Keratinocyte (primary cell): ENCODE measurements at regions not wholly inside any gene's neighbourhood (a gene's known extent, or its start where the extent isn't known, plus 50 kb on each side); places are given as distances from the start of the nearest gene placed in this dataset.

Experiments
- DNase-seq: peaks from one replicate; pipeline ENCODE4 v3.0.0-alpha.2; 2011; ENCODE audit warnings: low read depth, missing footprints, low spot score
- FAIRE-seq: peaks from 2 replicates; lab custom pipeline; 2011; peaks lifted over from hg19 to GRCh38; lab: Jason Lieb, UNC
- H2AFZ ChIP-seq: 2 replicates; pipeline ENCODE4 v1.6.0; 2012; ENCODE audit warnings: low read length, control low read depth, inconsistent platforms; ENCODE audit not compliant: control insufficient read depth
- H3K27ac ChIP-seq: 2 replicates; pipeline ENCODE4 v1.5.1; 2011; ENCODE audit warnings: low read length; ENCODE audit not compliant: control insufficient read depth, insufficient read depth
- H3K27me3 ChIP-seq: 3 replicates; pipeline ENCODE4 v1.6.0; 2011; ENCODE audit warnings: low read length; ENCODE audit not compliant: control insufficient read depth, insufficient read depth; ENCODE audit errors: extremely low read depth
- H3K36me3 ChIP-seq, 2 experiments: 2 replicates in 1 of 2; 3 replicates in 1 of 2; pipeline ENCODE4 v1.5.1; 2011; ENCODE audit warnings: low read length in 2 of 2, mild to moderate bottlenecking in 1 of 2; ENCODE audit not compliant: control insufficient read depth in 2 of 2, insufficient read depth in 2 of 2; ENCODE audit errors: extremely low read depth in 1 of 2
- H3K4me1 ChIP-seq: 3 replicates; pipeline ENCODE4 v1.5.1; 2011; ENCODE audit warnings: low read length; ENCODE audit not compliant: control insufficient read depth, insufficient read depth; ENCODE audit errors: extremely low read depth
- H3K4me2 ChIP-seq: 3 replicates; pipeline ENCODE4 v1.6.0; 2011; ENCODE audit warnings: low read depth, low read length; ENCODE audit not compliant: control insufficient read depth, insufficient read depth; ENCODE audit errors: extremely low read depth
- H3K4me3 ChIP-seq, 3 experiments: fragments of 200-600 bp in 1 of 3; sonication (generic) in 1 of 3; 2 replicates in 2 of 3; 3 replicates in 1 of 3; pipeline ENCODE4 v1.5.1; 2011 to 2016; ENCODE audit warnings: low read length in 3 of 3, mild to moderate bottlenecking in 3 of 3, control low read depth in 2 of 3, inconsistent platforms in 1 of 3, low read depth in 1 of 3, mixed read lengths in 1 of 3, mixed run types in 1 of 3, moderate library complexity in 1 of 3; ENCODE audit not compliant: control insufficient read depth in 2 of 3, insufficient read depth in 2 of 3; ENCODE audit errors: extremely low read depth in 1 of 3
- H3K79me2 ChIP-seq: 2 replicates; pipeline ENCODE4 v1.6.0; 2012; ENCODE audit warnings: low read length; ENCODE audit not compliant: control insufficient read depth, insufficient read depth
- H3K9ac ChIP-seq: 3 replicates; pipeline ENCODE4 v1.6.0; 2011; ENCODE audit warnings: low read length; ENCODE audit not compliant: control insufficient read depth, insufficient read depth; ENCODE audit errors: extremely low read depth
- H3K9me1 ChIP-seq: 3 replicates; pipeline ENCODE4 v1.6.0; 2011; ENCODE audit warnings: low read length; ENCODE audit not compliant: control insufficient read depth, insufficient read depth; ENCODE audit errors: extremely low read depth
- H3K9me3 ChIP-seq: 2 replicates; pipeline ENCODE4 v1.5.1; 2012; ENCODE audit warnings: low read depth, low read length; ENCODE audit not compliant: control insufficient read depth
- H4K20me1 ChIP-seq: 3 replicates; pipeline ENCODE4 v1.6.0; 2011; ENCODE audit warnings: low read length; ENCODE audit not compliant: control insufficient read depth, insufficient read depth; ENCODE audit errors: extremely low read depth
- EZH2 ChIP-seq: IDR thresholded peaks from one replicate; pipeline ENCODE4 v1.6.1; 2012; ENCODE audit warnings: inconsistent platforms, mild to moderate bottlenecking, low read length, moderate library complexity
- dilution Hi-C: fragments of 300-500 bp; cut with MboI; formaldehyde crosslinking; loops from one replicate; pipeline ENCODE4 v1.7.0; 2020; ENCODE audit warnings: low sequenced_read_pairs; ENCODE audit not compliant: extremely low pct_ligation_motif_present
- TF ChIP-seq, protein P1 (sequence below), 3 experiments: IDR thresholded peaks in 1 of 3; conservative IDR thresholded peaks in 1 of 3; optimal IDR thresholded peaks in 1 of 3; 2 replicates in 2 of 3; 3 replicates in 1 of 3; pipeline versions ENCODE3 to v1.5.1; 2011; ENCODE audit warnings: low read length in 3 of 3, mild to moderate bottlenecking in 3 of 3, moderate library complexity in 2 of 3, control low read depth in 1 of 3, inconsistent platforms in 1 of 3; ENCODE audit not compliant: insufficient read depth in 2 of 3; ENCODE audit errors: extremely low read depth in 1 of 3

- Histone ChIP-seq H3K36me3 (no peaks in the 10 kb centered on the region), H3K27me3 (no peaks in the 10 kb centered on the region), H4K20me1 (no peaks in the 10 kb centered on the region), H3K79me2 (no peaks in the 10 kb centered on the region), H3K4me1 (no peaks in the 10 kb centered on the region), H2AFZ (no peak overlapping the region), H3K4me2 (no peak overlapping the region), H3K27ac (no peak overlapping the region), H3K9me1 (no peaks in the 10 kb centered on the region), H3K4me3 (no peak overlapping the region), H3K9me3 (no peaks in the 10 kb centered on the region), H3K9ac (no peak overlapping the region)
- DNase-seq, result no peak
- dilution Hi-C loops, result no loop called here
- FAIRE-seq, result no peak
- no peak for TF ChIP-seq EZH2
- TF ChIP-seq, protein P1, sequence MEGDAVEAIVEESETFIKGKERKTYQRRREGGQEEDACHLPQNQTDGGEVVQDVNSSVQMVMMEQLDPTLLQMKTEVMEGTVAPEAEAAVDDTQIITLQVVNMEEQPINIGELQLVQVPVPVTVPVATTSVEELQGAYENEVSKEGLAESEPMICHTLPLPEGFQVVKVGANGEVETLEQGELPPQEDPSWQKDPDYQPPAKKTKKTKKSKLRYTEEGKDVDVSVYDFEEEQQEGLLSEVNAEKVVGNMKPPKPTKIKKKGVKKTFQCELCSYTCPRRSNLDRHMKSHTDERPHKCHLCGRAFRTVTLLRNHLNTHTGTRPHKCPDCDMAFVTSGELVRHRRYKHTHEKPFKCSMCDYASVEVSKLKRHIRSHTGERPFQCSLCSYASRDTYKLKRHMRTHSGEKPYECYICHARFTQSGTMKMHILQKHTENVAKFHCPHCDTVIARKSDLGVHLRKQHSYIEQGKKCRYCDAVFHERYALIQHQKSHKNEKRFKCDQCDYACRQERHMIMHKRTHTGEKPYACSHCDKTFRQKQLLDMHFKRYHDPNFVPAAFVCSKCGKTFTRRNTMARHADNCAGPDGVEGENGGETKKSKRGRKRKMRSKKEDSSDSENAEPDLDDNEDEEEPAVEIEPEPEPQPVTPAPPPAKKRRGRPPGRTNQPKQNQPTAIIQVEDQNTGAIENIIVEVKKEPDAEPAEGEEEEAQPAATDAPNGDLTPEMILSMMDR (optimal IDR thresholded peaks at IDR 0.05 in 1 of 3, IDR thresholded peaks at IDR 0.05 in 1 of 3, conservative IDR thresholded peaks at IDR 0.05 in 1 of 3; ENCODE audit: extremely low read depth in 1 of 3, insufficient read depth in 2 of 3, low read length in 3 of 3), result no peak
Measured at GRCh38 chr5:112063856-112064255, 306.9 kb upstream of the NREP start.

- no peaks in the 10 kb centered on the region for H3K9me1 ChIP-seq
- no peaks in the 10 kb centered on the region for H3K36me3 ChIP-seq
- no peaks in the 10 kb centered on the region for H4K20me1 ChIP-seq
- no peaks in the 10 kb centered on the region for H3K9me3 ChIP-seq
- dilution Hi-C loops, result no loop called here
- no peak overlapping the region for H3K9ac ChIP-seq
- H3K4me3 ChIP-seq, result no peak overlapping the region
- DNase-seq (no peak), FAIRE-seq (no peak)
- H3K4me2 ChIP-seq, result no peak overlapping the region
- H2AFZ ChIP-seq, result no peak overlapping the region
- H3K27me3 ChIP-seq, result no peaks in the 10 kb centered on the region
- no peaks in the 10 kb centered on the region for H3K79me2 ChIP-seq
- no peaks in the 10 kb centered on the region for H3K4me1 ChIP-seq
- H3K27ac ChIP-seq, result no peak overlapping the region
- TF ChIP-seq, protein P1 (optimal IDR thresholded peaks at IDR 0.05 in 1 of 3, IDR thresholded peaks at IDR 0.05 in 1 of 3, conservative IDR thresholded peaks at IDR 0.05 in 1 of 3; ENCODE audit: extremely low read depth in 1 of 3, insufficient read depth in 2 of 3, low read length in 3 of 3), result no peak
- TF ChIP-seq EZH2, result no peak
Measured at GRCh38 chr5:112063191-112063590, 306.2 kb upstream of the NREP start.
